Epithelial cell of proximal tubule (primary cell): ENCODE measurements at regions not wholly inside any gene's neighbourhood (a gene's known extent, or its start where the extent isn't known, plus 50 kb on each side); places are given as distances from the start of the nearest gene placed in this dataset.

Experiments used
- DNase-seq: peaks from one replicate; pipeline ENCODE4 v3.0.0-alpha.2; 2011; ENCODE audit warnings: low read depth
- H3K4me3 ChIP-seq: 2 replicates; pipeline ENCODE4 v1.5.1; 2011; ENCODE audit warnings: low read depth, mild to moderate bottlenecking, low read length
- CTCF ChIP-seq: conservative IDR thresholded peaks from 2 replicates; pipeline ENCODE4 v1.5.1; 2012; ENCODE audit warnings: low read depth, mild to moderate bottlenecking, low read length

- no peak overlapping the region for H3K4me3 ChIP-seq
- no peak for TF ChIP-seq CTCF
- no peak for DNase-seq
These were observed 136.9 kb downstream of the IRX2 start for GRCh38 chr5:2614571-2614970.

GRCh38 chr5:2611659-2612058, 139.8 kb downstream of the IRX2 start:
- no peak for TF ChIP-seq CTCF
- DNase-seq: no peak
- H3K4me3 ChIP-seq: no peak overlapping the region

GRCh38 chr5:2610986-2611385, 140.5 kb downstream of the IRX2 start:
- H3K4me3 ChIP-seq: no peak overlapping the region
- DNase-seq: no peak
- no peak for TF ChIP-seq CTCF

GRCh38 chr5:2608391-2608790, 143.1 kb downstream of the IRX2 start:
- H3K4me3 ChIP-seq: no peak overlapping the region
- no peak for TF ChIP-seq CTCF
- no peak for DNase-seq

- no peak for DNase-seq
- TF ChIP-seq CTCF: no peak
- no peak overlapping the region for H3K4me3 ChIP-seq
These were observed 143.9 kb downstream of the IRX2 start for GRCh38 chr5:2607598-2607997.

- no peak for DNase-seq
- TF ChIP-seq CTCF: no peak
- H3K4me3 ChIP-seq: no peak overlapping the region
These were observed 148.3 kb downstream of the IRX2 start for GRCh38 chr5:2603272-2603575.

GRCh38 chr5:2602451-2603271, 148.8 kb downstream of the IRX2 start:
- no peak overlapping the region for H3K4me3 ChIP-seq
- no peak for DNase-seq
- TF ChIP-seq CTCF: no peak
